AG04450 (cell line): ENCODE measurements at regions not wholly inside any gene's neighbourhood (a gene's known extent, or its start where the extent isn't known, plus 50 kb on each side); places are given as distances from the start of the nearest gene placed in this dataset.

Experiments
- CTCF ChIA-PET: fragments of 300-600, 350-600 bp; formaldehyde crosslinking; extraction: SDS; loops from one replicate; lab custom pipeline; 2022; ENCODE audit warnings: antibody characterized with exemption, inconsistent platforms; lab: Charles Lee
- POLR2A ChIA-PET: fragments of 350-600 bp; formaldehyde crosslinking; extraction: SDS; loops from one replicate; lab custom pipeline; 2021; ENCODE audit warnings: antibody characterized with exemption, inconsistent platforms; lab: Yijun Ruan, JAX
- DNase-seq: peaks from one replicate; pipeline ENCODE4 v3.0.0-alpha.2; 2011; ENCODE audit warnings: low read depth, low spot score
- H3K27ac ChIP-seq: one replicate; pipeline ENCODE4 v1.5.1; 2012; ENCODE audit warnings: low read depth, low read length, control low read depth
- H3K27me3 ChIP-seq: one replicate; pipeline ENCODE4 v1.6.0; 2012; ENCODE audit warnings: low read length; ENCODE audit not compliant: control insufficient read depth, insufficient read depth
- H3K4me3 ChIP-seq: 2 replicates; pipeline ENCODE4 v1.5.1; 2011; ENCODE audit warnings: mild to moderate bottlenecking, low read depth, low read length, control low read depth
- H3K9me3 ChIP-seq: 2 replicates; pipeline ENCODE4 v1.5.1; 2012; ENCODE audit warnings: low read length; ENCODE audit not compliant: control insufficient read depth, insufficient read depth
- TF ChIP-seq, protein P1 (sequence below): IDR thresholded peaks from 2 replicates; pipeline ENCODE4 v1.5.1; 2011; ENCODE audit warnings: low read depth, low read length, control low read depth, inconsistent platforms

- Histone ChIP-seq H3K27me3 (no peaks in the 10 kb centered on the region), H3K4me3 (no peak overlapping the region), H3K9me3 (peaks cover 9% of the 10 kb centered on the region), H3K27ac (no peak overlapping the region)
- TF ChIP-seq, protein P1, sequence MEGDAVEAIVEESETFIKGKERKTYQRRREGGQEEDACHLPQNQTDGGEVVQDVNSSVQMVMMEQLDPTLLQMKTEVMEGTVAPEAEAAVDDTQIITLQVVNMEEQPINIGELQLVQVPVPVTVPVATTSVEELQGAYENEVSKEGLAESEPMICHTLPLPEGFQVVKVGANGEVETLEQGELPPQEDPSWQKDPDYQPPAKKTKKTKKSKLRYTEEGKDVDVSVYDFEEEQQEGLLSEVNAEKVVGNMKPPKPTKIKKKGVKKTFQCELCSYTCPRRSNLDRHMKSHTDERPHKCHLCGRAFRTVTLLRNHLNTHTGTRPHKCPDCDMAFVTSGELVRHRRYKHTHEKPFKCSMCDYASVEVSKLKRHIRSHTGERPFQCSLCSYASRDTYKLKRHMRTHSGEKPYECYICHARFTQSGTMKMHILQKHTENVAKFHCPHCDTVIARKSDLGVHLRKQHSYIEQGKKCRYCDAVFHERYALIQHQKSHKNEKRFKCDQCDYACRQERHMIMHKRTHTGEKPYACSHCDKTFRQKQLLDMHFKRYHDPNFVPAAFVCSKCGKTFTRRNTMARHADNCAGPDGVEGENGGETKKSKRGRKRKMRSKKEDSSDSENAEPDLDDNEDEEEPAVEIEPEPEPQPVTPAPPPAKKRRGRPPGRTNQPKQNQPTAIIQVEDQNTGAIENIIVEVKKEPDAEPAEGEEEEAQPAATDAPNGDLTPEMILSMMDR: no peak
- no peak for DNase-seq
- ChIA-PET CTCF (no interaction called here), POLR2A (no interaction called here)
Observed at GRCh38 chr1:242761556-242761955, 237.1 kb upstream of the PLD5 start.

- Histone ChIP-seq H3K9me3 (peaks cover 9% of the 10 kb centered on the region), H3K27me3 (no peaks in the 10 kb centered on the region), H3K27ac (no peak overlapping the region), H3K4me3 (no peak overlapping the region)
- TF ChIP-seq, protein P1: no peak
- POLR2A ChIA-PET: no interaction called here
- DNase-seq: no peak
- CTCF ChIA-PET: no interaction called here
Observed at GRCh38 chr1:242754926-242755325, 230.4 kb upstream of the PLD5 start.

GRCh38 chr1:242754125-242754524, 229.6 kb upstream of the PLD5 start:
- Histone ChIP-seq H3K4me3 (no peak overlapping the region), H3K9me3 (peaks cover 9% of the 10 kb centered on the region), H3K27me3 (no peaks in the 10 kb centered on the region), H3K27ac (no peak overlapping the region)
- POLR2A ChIA-PET: no interaction called here
- CTCF ChIA-PET: no interaction called here
- TF ChIP-seq, protein P1: no peak
- no peak for DNase-seq

DNA sequence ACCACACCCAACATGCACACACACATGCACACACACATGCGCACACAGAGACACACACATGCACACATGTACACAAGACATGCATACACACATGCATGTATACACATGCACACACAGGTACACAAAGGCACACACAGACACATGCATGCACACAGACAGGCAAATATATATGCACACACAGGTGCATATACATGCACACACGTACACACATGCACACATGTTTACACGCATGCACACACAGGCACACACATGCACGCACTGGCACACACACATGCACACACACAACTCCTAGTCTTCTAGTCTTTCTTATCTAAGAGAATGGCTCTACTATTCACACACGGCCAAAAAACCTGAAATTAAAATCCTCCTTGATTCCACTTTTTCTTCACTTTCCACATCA, 222.7 kb upstream of the PLD5 start:
- POLR2A ChIA-PET: no interaction called here
- no peak for DNase-seq
- no peaks in the 10 kb centered on the region for H3K27me3 ChIP-seq

GRCh38 chr1:242745079-242745478, 220.6 kb upstream of the PLD5 start:
- CTCF ChIA-PET: interaction anchor here (0.5 kb wide), 1 partner anchor 15 kb away, joined by 7 read pairs; no protein-coding TSS in a partner anchor
- peaks cover 23% of the 10 kb centered on the region for H3K9me3 ChIP-seq
- no peak overlapping the region for H3K4me3 ChIP-seq
- H3K27me3 ChIP-seq: no peaks in the 10 kb centered on the region
- DNase-seq: no peak
- TF ChIP-seq, protein P1: no peak
- no peak overlapping the region for H3K27ac ChIP-seq
- POLR2A ChIA-PET: no interaction called here

More for the DNA sequence above, 222.7 kb upstream of the PLD5 start:
- Histone ChIP-seq H3K4me3 (no peak overlapping the region), H3K9me3 (peaks cover 16% of the 10 kb centered on the region; the same call in 1 of the 2 replicates), H3K27ac (no peak overlapping the region)
- CTCF ChIA-PET: no interaction called here
- TF ChIP-seq, protein P1: no peak
